ENCODE measurements at regions not wholly inside any gene's neighbourhood (a gene's known extent, or its start where the extent isn't known, plus 50 kb on each side); places are given as distances from the start of the nearest gene placed in this dataset.

DNA sequence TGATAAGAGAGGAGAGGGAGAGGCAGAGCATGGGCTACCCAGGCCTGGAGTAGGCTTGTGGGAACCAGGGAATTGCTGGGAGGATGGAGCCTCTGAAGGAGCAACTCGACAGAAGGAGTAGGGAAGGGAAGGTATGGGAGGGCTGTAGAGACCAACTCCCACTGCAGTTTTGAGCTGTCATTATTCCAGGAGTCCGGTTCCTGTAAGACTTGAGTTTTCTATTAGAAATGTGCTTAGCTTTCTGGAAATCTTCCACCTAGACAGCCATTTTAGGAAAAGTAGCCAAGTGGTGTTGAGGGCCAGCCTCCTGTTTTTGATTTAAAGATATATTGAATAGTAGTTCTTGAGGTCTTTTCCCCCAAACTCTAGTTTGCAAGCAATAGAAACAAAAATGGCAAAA lies 323.5 kb downstream of the LRRC70 start:
- TF ChIP-seq, protein P1, sequence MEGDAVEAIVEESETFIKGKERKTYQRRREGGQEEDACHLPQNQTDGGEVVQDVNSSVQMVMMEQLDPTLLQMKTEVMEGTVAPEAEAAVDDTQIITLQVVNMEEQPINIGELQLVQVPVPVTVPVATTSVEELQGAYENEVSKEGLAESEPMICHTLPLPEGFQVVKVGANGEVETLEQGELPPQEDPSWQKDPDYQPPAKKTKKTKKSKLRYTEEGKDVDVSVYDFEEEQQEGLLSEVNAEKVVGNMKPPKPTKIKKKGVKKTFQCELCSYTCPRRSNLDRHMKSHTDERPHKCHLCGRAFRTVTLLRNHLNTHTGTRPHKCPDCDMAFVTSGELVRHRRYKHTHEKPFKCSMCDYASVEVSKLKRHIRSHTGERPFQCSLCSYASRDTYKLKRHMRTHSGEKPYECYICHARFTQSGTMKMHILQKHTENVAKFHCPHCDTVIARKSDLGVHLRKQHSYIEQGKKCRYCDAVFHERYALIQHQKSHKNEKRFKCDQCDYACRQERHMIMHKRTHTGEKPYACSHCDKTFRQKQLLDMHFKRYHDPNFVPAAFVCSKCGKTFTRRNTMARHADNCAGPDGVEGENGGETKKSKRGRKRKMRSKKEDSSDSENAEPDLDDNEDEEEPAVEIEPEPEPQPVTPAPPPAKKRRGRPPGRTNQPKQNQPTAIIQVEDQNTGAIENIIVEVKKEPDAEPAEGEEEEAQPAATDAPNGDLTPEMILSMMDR (IDR thresholded peaks at IDR 0.05; ENCODE audit: poor library complexity, severe bottlenecking) = no peak
- TF ChIP-seq EP300 (conservative IDR thresholded peaks at IDR 0.05; ENCODE audit: poor library complexity, severe bottlenecking) (no peak), RAD21 (conservative IDR thresholded peaks at IDR 0.05) (no peak)
- TF ChIP-seq, protein P2, sequence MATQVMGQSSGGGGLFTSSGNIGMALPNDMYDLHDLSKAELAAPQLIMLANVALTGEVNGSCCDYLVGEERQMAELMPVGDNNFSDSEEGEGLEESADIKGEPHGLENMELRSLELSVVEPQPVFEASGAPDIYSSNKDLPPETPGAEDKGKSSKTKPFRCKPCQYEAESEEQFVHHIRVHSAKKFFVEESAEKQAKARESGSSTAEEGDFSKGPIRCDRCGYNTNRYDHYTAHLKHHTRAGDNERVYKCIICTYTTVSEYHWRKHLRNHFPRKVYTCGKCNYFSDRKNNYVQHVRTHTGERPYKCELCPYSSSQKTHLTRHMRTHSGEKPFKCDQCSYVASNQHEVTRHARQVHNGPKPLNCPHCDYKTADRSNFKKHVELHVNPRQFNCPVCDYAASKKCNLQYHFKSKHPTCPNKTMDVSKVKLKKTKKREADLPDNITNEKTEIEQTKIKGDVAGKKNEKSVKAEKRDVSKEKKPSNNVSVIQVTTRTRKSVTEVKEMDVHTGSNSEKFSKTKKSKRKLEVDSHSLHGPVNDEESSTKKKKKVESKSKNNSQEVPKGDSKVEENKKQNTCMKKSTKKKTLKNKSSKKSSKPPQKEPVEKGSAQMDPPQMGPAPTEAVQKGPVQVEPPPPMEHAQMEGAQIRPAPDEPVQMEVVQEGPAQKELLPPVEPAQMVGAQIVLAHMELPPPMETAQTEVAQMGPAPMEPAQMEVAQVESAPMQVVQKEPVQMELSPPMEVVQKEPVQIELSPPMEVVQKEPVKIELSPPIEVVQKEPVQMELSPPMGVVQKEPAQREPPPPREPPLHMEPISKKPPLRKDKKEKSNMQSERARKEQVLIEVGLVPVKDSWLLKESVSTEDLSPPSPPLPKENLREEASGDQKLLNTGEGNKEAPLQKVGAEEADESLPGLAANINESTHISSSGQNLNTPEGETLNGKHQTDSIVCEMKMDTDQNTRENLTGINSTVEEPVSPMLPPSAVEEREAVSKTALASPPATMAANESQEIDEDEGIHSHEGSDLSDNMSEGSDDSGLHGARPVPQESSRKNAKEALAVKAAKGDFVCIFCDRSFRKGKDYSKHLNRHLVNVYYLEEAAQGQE (IDR thresholded peaks at IDR 0.05; ENCODE audit: borderline replicate concordance) = no peak
